ENCODE measurements at regions not wholly inside any gene's neighbourhood (a gene's known extent, or its start where the extent isn't known, plus 50 kb on each side); places are given as distances from the start of the nearest gene placed in this dataset.

DNA sequence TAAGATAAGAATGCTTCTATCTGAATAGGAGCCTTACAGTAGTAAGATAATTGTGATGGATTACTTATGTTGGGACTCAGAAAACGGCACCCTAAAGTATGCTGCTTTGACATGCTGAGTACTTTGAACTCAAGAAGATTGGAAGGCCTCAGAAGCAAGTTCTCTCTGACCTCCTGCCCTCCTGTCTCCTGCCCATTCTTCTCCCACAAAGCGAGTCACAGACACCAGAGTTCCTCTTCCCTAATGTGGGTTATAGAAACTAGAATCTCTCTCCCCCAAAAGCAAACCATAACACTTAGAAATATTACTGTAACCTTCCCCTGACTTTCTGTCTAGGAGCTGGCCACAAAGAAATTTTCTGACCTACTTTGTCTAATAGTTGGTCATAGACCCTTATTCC lies 76.5 kb downstream of the DDIT4L start:
- no peaks in the 10 kb centered on the region for H3K36me3 ChIP-seq (ENCODE audit: insufficient read depth)
- no peaks in the 10 kb centered on the region for H3K4me1 ChIP-seq (ENCODE audit: low read depth, poor library complexity, severe bottlenecking)
- no peak overlapping the region for H3K4me2 ChIP-seq
- H2AFZ ChIP-seq (ENCODE audit: low read depth) = no peak overlapping the region
- H3K79me2 ChIP-seq (ENCODE audit: insufficient read depth, low read depth) = no peaks in the 10 kb centered on the region
- H3K9ac ChIP-seq = no peak overlapping the region
- H3K27me3 ChIP-seq (ENCODE audit: insufficient read depth, low read depth) = no peaks in the 10 kb centered on the region
- no peak overlapping the region for H3K4me3 ChIP-seq (IDR thresholded peaks at IDR 0.05; ENCODE audit: insufficient read depth, low read depth, low read length)
- H3K27ac ChIP-seq = no peak overlapping the region
- H4K20me1 ChIP-seq (ENCODE audit: insufficient read depth) = no peaks in the 10 kb centered on the region
- TF ChIP-seq, protein P1, sequence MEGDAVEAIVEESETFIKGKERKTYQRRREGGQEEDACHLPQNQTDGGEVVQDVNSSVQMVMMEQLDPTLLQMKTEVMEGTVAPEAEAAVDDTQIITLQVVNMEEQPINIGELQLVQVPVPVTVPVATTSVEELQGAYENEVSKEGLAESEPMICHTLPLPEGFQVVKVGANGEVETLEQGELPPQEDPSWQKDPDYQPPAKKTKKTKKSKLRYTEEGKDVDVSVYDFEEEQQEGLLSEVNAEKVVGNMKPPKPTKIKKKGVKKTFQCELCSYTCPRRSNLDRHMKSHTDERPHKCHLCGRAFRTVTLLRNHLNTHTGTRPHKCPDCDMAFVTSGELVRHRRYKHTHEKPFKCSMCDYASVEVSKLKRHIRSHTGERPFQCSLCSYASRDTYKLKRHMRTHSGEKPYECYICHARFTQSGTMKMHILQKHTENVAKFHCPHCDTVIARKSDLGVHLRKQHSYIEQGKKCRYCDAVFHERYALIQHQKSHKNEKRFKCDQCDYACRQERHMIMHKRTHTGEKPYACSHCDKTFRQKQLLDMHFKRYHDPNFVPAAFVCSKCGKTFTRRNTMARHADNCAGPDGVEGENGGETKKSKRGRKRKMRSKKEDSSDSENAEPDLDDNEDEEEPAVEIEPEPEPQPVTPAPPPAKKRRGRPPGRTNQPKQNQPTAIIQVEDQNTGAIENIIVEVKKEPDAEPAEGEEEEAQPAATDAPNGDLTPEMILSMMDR (conservative IDR thresholded peaks at IDR 0.05; ENCODE audit: low read depth, low read length) = no peak

DNA sequence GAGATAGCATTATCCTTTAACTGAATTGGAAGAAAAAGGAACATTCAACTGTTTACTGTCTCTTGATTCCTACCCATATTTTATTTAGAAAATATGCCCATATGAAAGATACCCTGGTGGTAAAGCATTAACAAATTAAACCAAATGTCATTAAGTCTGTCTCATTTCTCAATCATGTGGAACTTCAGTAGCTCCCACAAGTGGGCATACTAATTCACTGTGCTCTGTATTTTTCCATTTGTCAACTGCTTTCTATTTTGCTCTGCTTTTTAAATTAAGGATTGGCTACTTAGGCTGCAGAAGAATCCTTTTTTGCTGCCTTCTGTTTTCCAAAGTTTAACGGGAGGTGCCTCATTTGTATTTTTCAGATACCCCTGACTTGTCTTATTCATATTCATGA lies 77.2 kb downstream of the DDIT4L start:
- Histone ChIP-seq H2AFZ (ENCODE audit: low read depth) (no peak overlapping the region), H3K4me3 (IDR thresholded peaks at IDR 0.05; ENCODE audit: insufficient read depth, low read depth, low read length) (no peak overlapping the region), H3K36me3 (ENCODE audit: insufficient read depth) (no peaks in the 10 kb centered on the region), H3K27me3 (ENCODE audit: insufficient read depth, low read depth) (no peaks in the 10 kb centered on the region), H4K20me1 (ENCODE audit: insufficient read depth) (no peaks in the 10 kb centered on the region), H3K9ac (no peak overlapping the region), H3K4me2 (no peak overlapping the region), H3K4me1 (ENCODE audit: low read depth, poor library complexity, severe bottlenecking) (no peaks in the 10 kb centered on the region), H3K79me2 (ENCODE audit: insufficient read depth, low read depth) (no peaks in the 10 kb centered on the region), H3K27ac (no peak overlapping the region)
- TF ChIP-seq, protein P1 (conservative IDR thresholded peaks at IDR 0.05; ENCODE audit: low read depth, low read length) = no peak

DNA sequence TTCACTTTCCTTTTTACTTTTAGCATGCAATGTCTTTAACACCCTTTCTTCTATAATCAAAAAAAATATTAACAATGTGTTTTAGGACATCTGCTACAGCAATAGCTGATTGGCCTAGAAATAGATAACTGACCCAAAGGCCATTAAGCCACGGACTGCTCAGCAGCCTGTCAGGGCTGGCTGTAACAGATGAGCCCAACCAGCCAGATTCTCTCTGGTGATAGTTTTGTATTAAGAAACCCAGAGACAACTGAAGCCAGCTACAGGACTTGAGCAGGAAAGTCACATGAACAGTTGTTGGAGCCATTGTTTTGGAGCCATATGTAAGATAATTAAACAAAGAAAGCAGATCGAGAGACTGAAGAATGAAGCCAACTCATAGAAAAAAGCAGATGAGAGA lies 80.3 kb downstream of the DDIT4L start:
- no peak overlapping the region for H3K4me2 ChIP-seq
- H3K9ac ChIP-seq = no peak overlapping the region
- H3K4me1 ChIP-seq (ENCODE audit: low read depth, poor library complexity, severe bottlenecking) = peaks cover 15% of the 10 kb centered on the region
- H3K27me3 ChIP-seq (ENCODE audit: insufficient read depth, low read depth) = no peaks in the 10 kb centered on the region
- no peak overlapping the region for H2AFZ ChIP-seq (ENCODE audit: low read depth)
- no peak overlapping the region for H3K4me3 ChIP-seq (IDR thresholded peaks at IDR 0.05; ENCODE audit: insufficient read depth, low read depth, low read length)
- H3K27ac ChIP-seq = no peak overlapping the region
- H4K20me1 ChIP-seq (ENCODE audit: insufficient read depth) = no peaks in the 10 kb centered on the region
- H3K79me2 ChIP-seq (ENCODE audit: insufficient read depth, low read depth) = no peaks in the 10 kb centered on the region
- H3K36me3 ChIP-seq (ENCODE audit: insufficient read depth) = no peaks in the 10 kb centered on the region
- TF ChIP-seq, protein P1 (conservative IDR thresholded peaks at IDR 0.05; ENCODE audit: low read depth, low read length) = no peak

DNA sequence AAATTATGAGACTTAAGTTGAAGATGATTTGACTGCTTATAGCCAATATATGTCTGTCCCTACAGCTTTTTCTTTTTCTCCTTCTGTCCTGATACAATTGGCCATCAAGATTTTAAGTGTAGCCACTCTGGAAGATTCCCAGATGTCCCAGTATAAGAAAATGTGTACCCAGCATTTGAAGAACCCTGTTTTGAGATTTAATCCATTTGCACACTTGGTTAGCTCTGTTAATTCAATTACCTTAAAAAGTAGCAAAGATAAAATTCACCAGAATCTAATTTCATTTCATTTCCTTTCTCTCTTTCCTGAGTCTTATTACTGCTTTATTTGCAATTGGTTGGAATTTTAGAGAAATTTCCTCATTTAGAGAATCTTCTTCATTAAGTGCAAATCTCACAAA lies 81.4 kb downstream of the DDIT4L start:
- Histone ChIP-seq H2AFZ (ENCODE audit: low read depth) (no peak overlapping the region), H3K27ac (no peak overlapping the region), H3K9ac (no peak overlapping the region), H3K4me3 (IDR thresholded peaks at IDR 0.05; ENCODE audit: insufficient read depth, low read depth, low read length) (no peak overlapping the region), H3K27me3 (ENCODE audit: insufficient read depth, low read depth) (no peaks in the 10 kb centered on the region), H3K4me2 (no peak overlapping the region), H3K79me2 (ENCODE audit: insufficient read depth, low read depth) (no peaks in the 10 kb centered on the region), H3K36me3 (ENCODE audit: insufficient read depth) (no peaks in the 10 kb centered on the region), H3K4me1 (ENCODE audit: low read depth, poor library complexity, severe bottlenecking) (peaks cover 15% of the 10 kb centered on the region), H4K20me1 (ENCODE audit: insufficient read depth) (no peaks in the 10 kb centered on the region)
- TF ChIP-seq, protein P1 (conservative IDR thresholded peaks at IDR 0.05; ENCODE audit: low read depth, low read length) = no peak

All from KMS-11 (cell line).